GM12875 (cell line): ENCODE measurements at regions not wholly inside any gene's neighbourhood (a gene's known extent, or its start where the extent isn't known, plus 50 kb on each side); places are given as distances from the start of the nearest gene placed in this dataset.
"Not testable (repeated sequence)": the region's sequence is repeated elsewhere in the genome, so short reads cannot be mapped to it uniquely, and the experiment has no call there.

Experiments
- H3K4me3 ChIP-seq: one replicate; pipeline ENCODE4 v1.5.1; 2011; ENCODE audit warnings: low read depth, low read length, control low read depth
- TF ChIP-seq, protein P1 (sequence below): IDR thresholded peaks from 2 replicates; pipeline ENCODE4 v1.5.1; 2011; ENCODE audit warnings: low read depth, mild to moderate bottlenecking, control low read depth, inconsistent platforms, low read length, moderate library complexity, borderline replicate concordance; ENCODE audit not compliant: insufficient read depth

DNA sequence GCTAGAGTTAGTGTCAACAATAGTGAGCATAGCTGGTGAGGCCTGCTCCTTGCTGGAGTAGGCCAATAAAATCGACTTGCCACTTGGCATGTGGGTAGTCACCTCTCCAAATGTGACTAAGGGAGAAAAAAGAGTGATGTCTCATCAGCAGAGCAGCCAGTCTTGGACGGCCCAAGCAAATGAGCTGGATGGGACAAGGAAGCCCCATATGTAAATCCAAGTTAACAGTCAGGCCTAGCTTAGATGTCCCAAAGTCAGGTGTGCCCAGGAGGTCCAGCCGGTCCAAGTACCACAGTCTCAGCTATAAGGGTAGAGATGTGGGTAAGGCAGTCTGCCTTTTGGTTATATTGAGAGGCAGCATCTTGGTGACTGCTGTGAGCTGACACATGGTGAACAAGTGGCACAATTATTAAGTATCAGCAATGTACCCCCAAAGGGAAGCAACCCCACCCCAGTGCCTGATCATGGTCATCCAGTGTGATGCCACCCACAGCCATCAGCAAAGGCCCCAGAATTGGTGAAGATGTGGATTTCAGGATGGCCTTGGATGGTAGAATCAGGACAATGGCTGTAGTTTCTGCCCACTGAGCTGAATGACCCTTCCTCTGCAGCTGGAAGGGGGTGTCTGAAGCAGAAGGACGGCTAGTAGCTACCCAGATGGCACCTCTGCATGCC, 83.4 kb downstream of the TNFRSF13B start:
- TF ChIP-seq, protein P1, sequence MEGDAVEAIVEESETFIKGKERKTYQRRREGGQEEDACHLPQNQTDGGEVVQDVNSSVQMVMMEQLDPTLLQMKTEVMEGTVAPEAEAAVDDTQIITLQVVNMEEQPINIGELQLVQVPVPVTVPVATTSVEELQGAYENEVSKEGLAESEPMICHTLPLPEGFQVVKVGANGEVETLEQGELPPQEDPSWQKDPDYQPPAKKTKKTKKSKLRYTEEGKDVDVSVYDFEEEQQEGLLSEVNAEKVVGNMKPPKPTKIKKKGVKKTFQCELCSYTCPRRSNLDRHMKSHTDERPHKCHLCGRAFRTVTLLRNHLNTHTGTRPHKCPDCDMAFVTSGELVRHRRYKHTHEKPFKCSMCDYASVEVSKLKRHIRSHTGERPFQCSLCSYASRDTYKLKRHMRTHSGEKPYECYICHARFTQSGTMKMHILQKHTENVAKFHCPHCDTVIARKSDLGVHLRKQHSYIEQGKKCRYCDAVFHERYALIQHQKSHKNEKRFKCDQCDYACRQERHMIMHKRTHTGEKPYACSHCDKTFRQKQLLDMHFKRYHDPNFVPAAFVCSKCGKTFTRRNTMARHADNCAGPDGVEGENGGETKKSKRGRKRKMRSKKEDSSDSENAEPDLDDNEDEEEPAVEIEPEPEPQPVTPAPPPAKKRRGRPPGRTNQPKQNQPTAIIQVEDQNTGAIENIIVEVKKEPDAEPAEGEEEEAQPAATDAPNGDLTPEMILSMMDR = no peak
- no peak overlapping the region for H3K4me3 ChIP-seq

DNA sequence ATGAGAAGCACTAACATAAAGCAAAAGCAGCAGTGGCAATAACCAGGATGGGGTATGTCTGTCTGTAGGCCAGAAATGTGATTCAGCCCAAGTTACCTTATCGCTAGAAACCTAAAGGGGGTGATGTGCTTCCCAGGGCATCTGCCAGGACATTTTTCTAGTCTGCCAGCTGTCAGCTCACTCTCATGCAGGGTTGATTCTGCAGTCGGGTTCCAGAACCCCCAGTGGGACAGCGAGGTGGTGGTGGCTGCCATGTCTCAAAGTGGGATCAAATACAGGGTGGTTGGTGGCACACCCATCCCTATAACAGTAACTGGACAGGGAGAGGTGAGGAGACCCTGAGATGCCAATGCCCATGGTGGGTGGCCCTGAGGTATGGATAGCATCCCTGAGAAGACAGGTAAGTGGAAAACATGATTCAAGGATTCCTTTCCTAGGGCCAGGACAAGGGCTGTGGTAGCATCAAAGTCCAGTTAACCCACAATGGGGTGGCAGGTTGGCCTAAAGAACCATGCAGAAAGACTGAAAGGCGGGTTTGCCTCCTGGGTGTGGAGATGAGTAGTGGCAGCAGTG, 84.3 kb downstream of the TNFRSF13B start:
- TF ChIP-seq, protein P1 = no peak

DNA sequence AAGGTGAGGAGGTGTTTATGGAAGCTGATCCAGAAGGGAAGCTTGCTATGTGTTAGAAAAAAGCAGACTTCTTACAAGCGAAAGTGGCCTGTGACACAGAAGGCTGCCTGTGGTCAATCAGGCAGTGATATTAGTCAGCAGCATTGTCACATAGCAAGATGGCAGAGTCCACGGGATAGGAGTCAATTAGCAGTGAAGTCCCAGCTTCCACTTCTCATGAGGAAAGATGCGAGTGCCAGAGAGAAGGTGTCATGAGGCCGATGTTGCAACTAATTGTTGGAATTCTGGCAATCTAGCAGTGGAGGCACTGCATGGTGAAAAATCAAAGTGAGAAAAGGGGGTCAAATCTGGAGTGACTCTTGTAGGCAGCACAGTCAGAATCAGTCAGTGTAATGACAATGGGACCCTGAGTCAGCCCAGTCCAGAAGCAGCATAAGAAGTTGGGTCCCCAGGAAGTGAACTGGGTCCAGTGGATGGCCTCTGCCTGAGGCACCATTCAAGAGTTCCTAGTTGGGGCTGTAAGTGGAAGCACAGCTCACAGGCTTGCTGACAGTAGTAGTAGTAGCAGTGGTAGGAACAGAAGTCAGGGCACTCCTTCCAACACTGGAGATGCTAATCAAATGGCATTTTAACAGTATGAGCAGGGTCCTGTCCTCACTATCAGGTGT, 85.1 kb downstream of the TNFRSF13B start:
- TF ChIP-seq, protein P1 = no peak
- no peak overlapping the region for H3K4me3 ChIP-seq

More for the DNA sequence above, 84.3 kb downstream of the TNFRSF13B start:
- no peak overlapping the region for H3K4me3 ChIP-seq

DNA sequence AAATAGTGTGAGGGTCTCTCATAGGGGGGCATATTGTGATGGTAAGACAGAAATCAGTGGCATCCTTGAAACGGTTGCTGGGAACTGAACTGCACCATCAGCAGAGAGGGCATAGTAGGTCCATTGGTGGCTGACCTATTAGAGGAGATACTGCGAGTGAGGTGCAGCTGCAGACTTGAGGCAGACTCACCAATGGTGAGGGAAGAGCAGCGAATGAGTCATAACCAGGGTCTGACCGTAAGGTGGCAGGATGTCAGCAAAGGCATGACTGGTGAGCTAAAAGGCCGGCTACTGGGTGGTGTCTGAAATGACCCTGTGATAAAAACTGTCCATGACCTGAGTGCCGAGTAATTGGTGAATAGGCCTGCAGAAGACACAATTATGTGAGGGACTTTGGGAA, 86.7 kb downstream of the TNFRSF13B start:
- not testable (repeated sequence) for H3K4me3 ChIP-seq

DNA sequence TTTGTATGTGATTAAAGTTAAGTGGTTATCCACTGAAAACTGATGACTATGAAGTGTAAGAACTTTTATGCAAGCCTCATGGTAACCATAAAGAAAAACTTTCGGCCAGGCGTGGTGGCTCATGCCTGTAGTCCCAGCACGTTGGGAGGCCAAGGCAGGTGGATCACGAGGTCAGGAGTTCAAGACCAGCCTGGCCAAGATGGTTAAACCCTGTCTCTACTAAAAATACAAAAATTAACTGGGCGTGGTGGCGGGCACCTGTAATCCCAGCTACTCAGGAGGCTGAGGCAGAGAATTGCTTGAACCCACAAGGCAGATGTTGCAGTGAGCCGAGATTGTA, 89.0 kb downstream of the TNFRSF13B start:
- H3K4me3 ChIP-seq = not testable (repeated sequence)

DNA sequence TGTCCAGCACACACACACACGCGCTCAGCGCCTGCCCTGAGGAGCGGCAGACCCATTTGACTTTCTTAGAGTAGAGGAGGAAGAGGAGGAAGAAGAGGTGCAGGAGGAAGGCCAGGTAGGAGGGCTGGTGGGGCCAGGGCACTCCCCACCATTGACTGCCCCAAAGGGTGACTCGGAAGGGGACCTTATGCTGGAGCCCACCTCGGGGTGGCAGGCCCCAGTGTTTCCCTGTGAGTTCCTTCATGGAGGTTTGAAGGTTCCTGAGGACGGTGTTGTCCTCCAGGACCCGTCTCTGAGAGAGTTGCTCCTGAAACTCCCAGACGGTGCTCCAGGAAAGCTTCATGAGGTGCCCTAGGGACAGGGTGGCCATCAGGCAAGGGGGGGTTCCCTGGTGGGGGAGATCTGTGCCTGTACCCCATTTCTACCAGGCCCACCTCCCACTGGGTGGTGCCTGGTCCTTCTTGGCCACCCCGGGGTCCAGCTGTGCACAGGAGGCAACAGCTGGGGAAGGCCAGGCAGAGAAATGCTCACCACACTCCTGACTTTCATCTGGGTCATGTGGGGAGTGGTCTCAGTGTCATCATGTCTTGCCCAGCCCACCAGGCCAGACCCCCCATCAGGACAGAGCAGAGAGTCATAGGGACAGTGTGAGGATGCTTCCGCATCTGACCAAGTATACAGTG, 89.5 kb downstream of the TNFRSF13B start:
- TF ChIP-seq, protein P1 = no peak
- no peak overlapping the region for H3K4me3 ChIP-seq

DNA sequence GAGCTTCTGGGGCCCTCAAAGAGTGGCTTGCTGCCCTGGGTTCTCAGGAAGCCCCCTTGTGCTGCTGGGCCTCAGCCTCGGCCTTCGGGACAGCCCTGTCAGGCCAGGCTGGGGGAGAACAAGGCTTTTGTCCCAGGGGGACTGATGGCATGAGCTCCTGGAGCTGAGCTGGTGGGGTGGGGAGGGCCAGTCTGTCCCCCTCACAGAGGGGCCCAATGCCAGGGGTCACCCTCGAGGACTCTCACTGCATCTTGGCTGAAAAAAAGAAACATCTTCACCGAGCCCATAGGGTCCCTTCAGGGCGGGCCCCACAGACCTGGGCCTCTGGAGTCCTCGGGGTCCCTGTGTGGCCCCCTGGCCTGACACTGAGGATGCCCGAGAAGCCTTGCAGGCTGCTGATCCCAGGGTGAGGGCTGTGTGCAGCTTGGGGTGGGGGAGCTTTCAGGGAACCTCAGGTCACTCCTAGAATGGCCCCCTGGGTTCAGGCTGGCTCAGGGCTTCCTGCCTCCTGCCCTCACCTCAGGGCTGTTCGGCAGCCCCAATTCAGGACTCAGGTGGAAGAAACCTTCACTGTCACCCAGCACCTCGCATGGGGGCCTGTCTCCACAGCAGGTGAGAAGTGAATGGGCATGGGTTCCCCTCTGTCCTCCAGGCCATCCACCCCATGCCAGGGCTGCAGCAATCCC, 90.5 kb downstream of the TNFRSF13B start:
- TF ChIP-seq, protein P1 = no peak
- H3K4me3 ChIP-seq = no peak overlapping the region
